ENCODE measurements at regions not wholly inside any gene's neighbourhood (a gene's known extent, or its start where the extent isn't known, plus 50 kb on each side); places are given as distances from the start of the nearest gene placed in this dataset.
"Not testable (repeated sequence)": the region's sequence is repeated elsewhere in the genome, so short reads cannot be mapped to it uniquely, and the experiment has no call there.

GRCh38 chr15:77836121-77836692 lies 203.5 kb upstream of the LINGO1 start:
- 43% methylated on average over 6 of the region's 6 CpGs for WGBS, 2 donors
- no peak overlapping the region for H3K4me3 ChIP-seq (ENCODE audit: low read depth in 1 of 2, low read length in 2 of 2)
- no peak overlapping the region for H3K27ac ChIP-seq (ENCODE audit: low read depth in 2 of 2, low read length in 1 of 2)
- H3K9me3 ChIP-seq (ENCODE audit: control insufficient read depth in 2 of 2, insufficient read depth in 1 of 2, low read depth in 1 of 2, low read length in 1 of 2) = peaks cover 0 to 2% of the 10 kb centered on the region in 2 donors
- no peaks in the 10 kb centered on the region for H3K27me3 ChIP-seq (ENCODE audit: control insufficient read depth in 1 of 2, insufficient read depth in 2 of 2, low read length in 2 of 2)
- no peaks in the 10 kb centered on the region for H3K4me1 ChIP-seq (ENCODE audit: control insufficient read depth in 2 of 2, insufficient read depth in 2 of 2, low read length in 1 of 2)
- H3K36me3 ChIP-seq (ENCODE audit: control insufficient read depth in 2 of 2, insufficient read depth in 2 of 2, low read length in 1 of 2) = no peaks in the 10 kb centered on the region

- H3K36me3 ChIP-seq (ENCODE audit: control insufficient read depth in 2 of 2, insufficient read depth in 2 of 2, low read length in 1 of 2) = no peaks in the 10 kb centered on the region
- no peak overlapping the region for H3K4me3 ChIP-seq (ENCODE audit: low read depth in 1 of 2, low read length in 2 of 2)
- 89 to 90% methylated on average over 7 of the region's 7 CpGs for WGBS, 2 donors
- H3K27me3 ChIP-seq (ENCODE audit: control insufficient read depth in 1 of 2, insufficient read depth in 2 of 2, low read length in 2 of 2) = no peaks in the 10 kb centered on the region
- H3K9me3 ChIP-seq (ENCODE audit: control insufficient read depth in 2 of 2, insufficient read depth in 1 of 2, low read depth in 1 of 2, low read length in 1 of 2) = peaks cover 0 to 2% of the 10 kb centered on the region in 2 donors
- H3K4me1 ChIP-seq (ENCODE audit: control insufficient read depth in 2 of 2, insufficient read depth in 2 of 2, low read length in 1 of 2) = no peaks in the 10 kb centered on the region
- H3K27ac ChIP-seq (ENCODE audit: low read depth in 2 of 2, low read length in 1 of 2) = no peak overlapping the region
Measured at GRCh38 chr15:77834276-77834990, 201.7 kb upstream of the LINGO1 start.

- Histone ChIP-seq H3K27ac (ENCODE audit: low read depth in 2 of 2, low read length in 1 of 2) (no peak overlapping the region), H3K36me3 (ENCODE audit: control insufficient read depth in 2 of 2, insufficient read depth in 2 of 2, low read length in 1 of 2) (no peaks in the 10 kb centered on the region), H3K4me1 (ENCODE audit: control insufficient read depth in 2 of 2, insufficient read depth in 2 of 2, low read length in 1 of 2) (no peaks in the 10 kb centered on the region), H3K4me3 (ENCODE audit: low read depth in 1 of 2, low read length in 2 of 2) (no peak overlapping the region), H3K9me3 (ENCODE audit: control insufficient read depth in 2 of 2, insufficient read depth in 1 of 2, low read depth in 1 of 2, low read length in 1 of 2) (peaks cover 0 to 2% of the 10 kb centered on the region in 2 donors), H3K27me3 (ENCODE audit: control insufficient read depth in 1 of 2, insufficient read depth in 2 of 2, low read length in 2 of 2) (no peaks in the 10 kb centered on the region)
- 62 to 65% methylated on average over 2 of the region's 2 CpGs for WGBS, 2 donors
Measured at GRCh38 chr15:77832874-77833273, 200.2 kb upstream of the LINGO1 start.

DNA sequence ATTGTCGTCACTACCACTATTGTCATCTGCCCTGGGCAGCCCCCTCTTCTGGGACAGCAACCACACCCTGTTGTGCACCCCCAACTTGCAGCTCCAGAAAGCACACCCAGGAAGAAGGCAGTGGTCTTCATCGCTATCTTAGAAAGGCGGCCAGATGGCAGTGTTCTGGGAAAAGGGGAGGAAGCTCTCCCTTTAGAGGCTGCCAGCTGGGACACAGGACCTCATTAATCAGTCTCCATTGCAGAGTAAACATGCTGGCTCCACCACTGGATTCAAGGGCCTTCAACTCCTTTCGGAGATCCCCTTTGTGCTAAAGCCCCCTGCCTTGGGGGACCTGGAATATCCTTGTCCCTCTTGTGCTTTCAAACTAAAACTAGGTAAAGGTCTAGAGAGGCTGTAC lies 199.3 kb upstream of the LINGO1 start:
- Histone ChIP-seq H3K27ac (ENCODE audit: low read depth in 2 of 2, low read length in 1 of 2) (no peak overlapping the region), H3K36me3 (ENCODE audit: control insufficient read depth in 2 of 2, insufficient read depth in 2 of 2, low read length in 1 of 2) (no peaks in the 10 kb centered on the region), H3K4me3 (ENCODE audit: low read depth in 1 of 2, low read length in 2 of 2) (no peak overlapping the region), H3K4me1 (ENCODE audit: control insufficient read depth in 2 of 2, insufficient read depth in 2 of 2, low read length in 1 of 2) (no peaks in the 10 kb centered on the region), H3K9me3 (ENCODE audit: control insufficient read depth in 2 of 2, insufficient read depth in 1 of 2, low read depth in 1 of 2, low read length in 1 of 2) (peaks cover 0 to 2% of the 10 kb centered on the region in 2 donors), H3K27me3 (ENCODE audit: control insufficient read depth in 1 of 2, insufficient read depth in 2 of 2, low read length in 2 of 2) (no peaks in the 10 kb centered on the region)
- WGBS, 2 donors = 61 to 66% methylated on average over 4 of the region's 4 CpGs

GRCh38 chr15:77830051-77830468 lies 197.3 kb upstream of the LINGO1 start:
- Histone ChIP-seq H3K4me3 (ENCODE audit: low read depth in 1 of 2, low read length in 2 of 2) (no peak overlapping the region), H3K9me3 (ENCODE audit: control insufficient read depth in 2 of 2, insufficient read depth in 1 of 2, low read depth in 1 of 2, low read length in 1 of 2) (peaks cover 0 to 2% of the 10 kb centered on the region in 2 donors), H3K27ac (ENCODE audit: low read depth in 2 of 2, low read length in 1 of 2) (no peak overlapping the region), H3K36me3 (ENCODE audit: control insufficient read depth in 2 of 2, insufficient read depth in 2 of 2, low read length in 1 of 2) (no peaks in the 10 kb centered on the region), H3K27me3 (ENCODE audit: control insufficient read depth in 1 of 2, insufficient read depth in 2 of 2, low read length in 2 of 2) (no peaks in the 10 kb centered on the region), H3K4me1 (ENCODE audit: control insufficient read depth in 2 of 2, insufficient read depth in 2 of 2, low read length in 1 of 2) (no peaks in the 10 kb centered on the region)
- 40% methylated on average over 5 of the region's 5 CpGs for WGBS, 2 donors

- not testable (repeated sequence) for H3K36me3 ChIP-seq (ENCODE audit: control insufficient read depth in 2 of 2, insufficient read depth in 2 of 2, low read length in 1 of 2); H3K27ac ChIP-seq (ENCODE audit: low read depth in 2 of 2, low read length in 1 of 2)
- WGBS, 2 donors = 81 to 82% methylated on average over 6 of the region's 6 CpGs
Measured at GRCh38 chr15:77829331-77829730, 196.6 kb upstream of the LINGO1 start.

DNA sequence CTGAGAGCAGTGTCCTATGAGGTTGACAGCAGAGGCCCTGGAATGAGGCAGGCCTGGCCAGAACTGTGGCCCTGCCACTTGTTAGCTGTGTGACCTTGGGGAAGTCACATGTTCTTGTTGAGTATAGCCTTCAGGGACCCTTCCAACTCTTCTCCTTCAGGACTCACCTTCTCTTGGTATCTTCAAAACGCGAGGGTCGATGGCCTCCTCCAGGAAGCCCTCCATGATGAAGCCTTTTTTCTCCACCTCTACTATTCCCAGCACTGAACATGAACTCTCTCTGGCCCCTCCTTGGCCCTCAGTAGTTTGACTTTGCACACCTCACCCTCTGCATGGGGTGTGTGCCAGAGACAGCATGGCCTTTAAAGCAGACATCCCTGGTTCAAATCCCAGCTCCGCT lies 195.1 kb upstream of the LINGO1 start:
- H3K36me3 ChIP-seq (ENCODE audit: control insufficient read depth in 2 of 2, insufficient read depth in 2 of 2, low read length in 1 of 2) = no peaks in the 10 kb centered on the region
- no peaks in the 10 kb centered on the region for H3K27me3 ChIP-seq (ENCODE audit: control insufficient read depth in 1 of 2, insufficient read depth in 2 of 2, low read length in 2 of 2)
- WGBS, 2 donors = 87 to 98% methylated on average over 4 of the region's 4 CpGs
- no peak overlapping the region for H3K4me3 ChIP-seq (ENCODE audit: low read depth in 1 of 2, low read length in 2 of 2)
- no peak overlapping the region for H3K27ac ChIP-seq (ENCODE audit: low read depth in 2 of 2, low read length in 1 of 2)
- no peaks in the 10 kb centered on the region for H3K4me1 ChIP-seq (ENCODE audit: control insufficient read depth in 2 of 2, insufficient read depth in 2 of 2, low read length in 1 of 2)
- H3K9me3 ChIP-seq (ENCODE audit: control insufficient read depth in 2 of 2, insufficient read depth in 1 of 2, low read depth in 1 of 2, low read length in 1 of 2) = no peaks in the 10 kb centered on the region

More at GRCh38 chr15:77829331-77829730, 196.6 kb upstream of the LINGO1 start:
- H3K27me3 ChIP-seq (ENCODE audit: control insufficient read depth in 1 of 2, insufficient read depth in 2 of 2, low read length in 2 of 2); H3K4me3 ChIP-seq (ENCODE audit: low read depth in 1 of 2, low read length in 2 of 2); H3K9me3 ChIP-seq (ENCODE audit: control insufficient read depth in 2 of 2, insufficient read depth in 1 of 2, low read depth in 1 of 2, low read length in 1 of 2); H3K4me1 ChIP-seq (ENCODE audit: control insufficient read depth in 2 of 2, insufficient read depth in 2 of 2, low read length in 1 of 2): not testable (repeated sequence)

GRCh38 chr15:77826006-77826695 lies 193.4 kb upstream of the LINGO1 start:
- WGBS, 2 donors = 74 to 76% methylated on average over 11 of the region's 11 CpGs
- Histone ChIP-seq H3K36me3 (ENCODE audit: control insufficient read depth in 2 of 2, insufficient read depth in 2 of 2, low read length in 1 of 2) (no peaks in the 10 kb centered on the region), H3K27me3 (ENCODE audit: control insufficient read depth in 1 of 2, insufficient read depth in 2 of 2, low read length in 2 of 2) (no peaks in the 10 kb centered on the region), H3K4me3 (ENCODE audit: low read depth in 1 of 2, low read length in 2 of 2) (no peak overlapping the region), H3K27ac (ENCODE audit: low read depth in 2 of 2, low read length in 1 of 2) (no peak overlapping the region), H3K9me3 (ENCODE audit: control insufficient read depth in 2 of 2, insufficient read depth in 1 of 2, low read depth in 1 of 2, low read length in 1 of 2) (no peaks in the 10 kb centered on the region), H3K4me1 (ENCODE audit: control insufficient read depth in 2 of 2, insufficient read depth in 2 of 2, low read length in 1 of 2) (no peaks in the 10 kb centered on the region)

GRCh38 chr15:77825546-77825945 lies 192.8 kb upstream of the LINGO1 start:
- no peaks in the 10 kb centered on the region for H3K4me1 ChIP-seq (ENCODE audit: control insufficient read depth in 2 of 2, insufficient read depth in 2 of 2, low read length in 1 of 2)
- H3K27me3 ChIP-seq (ENCODE audit: control insufficient read depth in 1 of 2, insufficient read depth in 2 of 2, low read length in 2 of 2) = peaks cover 0 to 2% of the 10 kb centered on the region in 2 donors
- H3K27ac ChIP-seq (ENCODE audit: low read depth in 2 of 2, low read length in 1 of 2) = no peak overlapping the region

More at GRCh38 chr15:77825546-77825945, 192.8 kb upstream of the LINGO1 start:
- WGBS, 2 donors = 88% methylated on average over 7 of the region's 7 CpGs
- Histone ChIP-seq H3K36me3 (ENCODE audit: control insufficient read depth in 2 of 2, insufficient read depth in 2 of 2, low read length in 1 of 2) (no peaks in the 10 kb centered on the region), H3K4me3 (ENCODE audit: low read depth in 1 of 2, low read length in 2 of 2) (no peak overlapping the region), H3K9me3 (ENCODE audit: control insufficient read depth in 2 of 2, insufficient read depth in 1 of 2, low read depth in 1 of 2, low read length in 1 of 2) (no peaks in the 10 kb centered on the region)

All from esophagus (tissue), 2 donors.